ENCODE measurements at regions not wholly inside any gene's neighbourhood (a gene's known extent, or its start where the extent isn't known, plus 50 kb on each side); places are given as distances from the start of the nearest gene placed in this dataset.
"Not testable (repeated sequence)": the region's sequence is repeated elsewhere in the genome, so short reads cannot be mapped to it uniquely, and the experiment has no call there.

GRCh38 chr18:44579028-44579702, 101.5 kb upstream of the SETBP1 start:
- no peak for DNase-seq

- no peak for DNase-seq
These were observed 100.9 kb upstream of the SETBP1 start for GRCh38 chr18:44579745-44580144.

- no peak for DNase-seq
These were observed 100.5 kb upstream of the SETBP1 start for GRCh38 chr18:44580159-44580558.

- not testable (repeated sequence) for DNase-seq
These were observed 99.9 kb upstream of the SETBP1 start for GRCh38 chr18:44580782-44581181.

GRCh38 chr18:44582456-44582855, 98.2 kb upstream of the SETBP1 start:
- no peak for DNase-seq

GRCh38 chr18:44584900-44585299, 95.8 kb upstream of the SETBP1 start:
- no peak for DNase-seq

GRCh38 chr18:44586782-44587524, 93.7 kb upstream of the SETBP1 start:
- DNase-seq, result no peak

GRCh38 chr18:44588508-44588907, 92.2 kb upstream of the SETBP1 start:
- no peak for DNase-seq

- no peak for DNase-seq
These were observed 90.9 kb upstream of the SETBP1 start for GRCh38 chr18:44589693-44590355.

- DNase-seq, result no peak
These were observed 89.6 kb upstream of the SETBP1 start for GRCh38 chr18:44590956-44591670.

- no peak for DNase-seq
These were observed 88.0 kb upstream of the SETBP1 start for GRCh38 chr18:44592639-44593038.

GRCh38 chr18:44594799-44595467, 85.8 kb upstream of the SETBP1 start:
- DNase-seq, result no peak

GRCh38 chr18:44597797-44598196, 82.9 kb upstream of the SETBP1 start:
- DNase-seq, result no peak

GRCh38 chr18:44598514-44598913, 82.2 kb upstream of the SETBP1 start:
- no peak for DNase-seq

- DNase-seq, result no peak
These were observed 81.3 kb upstream of the SETBP1 start for GRCh38 chr18:44599412-44599811.

- DNase-seq, result no peak
These were observed 79.2 kb upstream of the SETBP1 start for GRCh38 chr18:44601447-44601846.

GRCh38 chr18:44602380-44602779, 78.3 kb upstream of the SETBP1 start:
- DNase-seq, result no peak

GRCh38 chr18:44602845-44603244, 77.8 kb upstream of the SETBP1 start:
- no peak for DNase-seq

- no peak for DNase-seq
These were observed 71.3 kb upstream of the SETBP1 start for GRCh38 chr18:44609181-44609941.

GRCh38 chr18:44620812-44621211, 59.9 kb upstream of the SETBP1 start:
- no peak for DNase-seq

GRCh38 chr18:44624052-44624451, 56.6 kb upstream of the SETBP1 start:
- DNase-seq, result no peak

- no peak for DNase-seq
These were observed 55.3 kb upstream of the SETBP1 start for GRCh38 chr18:44625386-44625785.
